ENCODE measurements at regions not wholly inside any gene's neighbourhood (a gene's known extent, or its start where the extent isn't known, plus 50 kb on each side); places are given as distances from the start of the nearest gene placed in this dataset.

DNA sequence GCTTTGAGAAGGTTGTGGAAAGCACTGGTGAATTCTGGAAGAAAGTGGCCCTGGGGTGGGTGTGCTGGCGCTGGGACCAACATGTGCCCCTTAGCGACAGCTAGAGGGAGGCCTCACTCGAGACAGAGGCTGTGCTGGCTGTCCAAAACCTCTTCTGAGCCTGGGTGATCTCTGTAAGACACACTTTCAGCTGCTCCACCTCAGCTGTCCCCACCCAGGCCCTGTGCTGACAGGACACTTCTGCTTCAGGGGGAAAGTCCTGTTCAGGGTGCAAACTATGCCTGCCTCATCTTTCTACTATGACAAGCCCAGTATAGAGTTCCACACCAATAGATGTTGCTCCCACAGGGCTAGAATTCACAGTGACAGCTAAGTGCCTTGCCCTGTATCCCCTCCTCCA is 426.4 kb downstream of the MED10 start:
- Histone ChIP-seq H4K20me1 (replicated peaks; ENCODE audit: control insufficient read depth, extremely low read depth, insufficient read depth, low read length) (no peaks in the 10 kb centered on the region), H3K79me2 (ENCODE audit: control insufficient read depth, insufficient read depth, low read length) (no peaks in the 10 kb centered on the region), H3K36me3 (ENCODE audit: control insufficient read depth in 2 of 2, extremely low read depth in 1 of 2, insufficient read depth in 2 of 2, low read length in 2 of 2) (no peaks in the 10 kb centered on the region), H3K9me3 (replicated peaks; ENCODE audit: control insufficient read depth, insufficient read depth, low read length) (peaks cover 2% of the 10 kb centered on the region), H3K4me2 (ENCODE audit: insufficient read depth, low read length) (no peak overlapping the region), H3K27me3 (ENCODE audit: control insufficient read depth in 2 of 2, insufficient read depth in 2 of 2, low read length in 2 of 2) (no peaks in the 10 kb centered on the region), H3K9ac (replicated peaks; ENCODE audit: extremely low read depth, insufficient read depth, low read length) (no peak overlapping the region), H3K27ac (ENCODE audit: insufficient read depth, low read depth, low read length) (no peak overlapping the region), H3K9me1 (replicated peaks; ENCODE audit: control insufficient read depth, extremely low read depth, insufficient read depth, low read length) (no peaks in the 10 kb centered on the region), H3K4me1 (ENCODE audit: control insufficient read depth, extremely low read depth, insufficient read depth, low read length) (no peaks in the 10 kb centered on the region), H3K4me3 (replicated peaks in 1 of 3; ENCODE audit: insufficient read depth in 1 of 3, low read depth in 1 of 3, low read length in 3 of 3) (no peak overlapping the region), H2AFZ (ENCODE audit: low read depth, low read length) (no peak overlapping the region)
- TF ChIP-seq MYC (IDR thresholded peaks at IDR 0.05; ENCODE audit: low read depth, low read length) (no peak), JUN (IDR thresholded peaks at IDR 0.05; ENCODE audit: borderline replicate concordance, insufficient read depth, insufficient read length, low read depth) (no peak), FOS (IDR thresholded peaks at IDR 0.05; ENCODE audit: borderline replicate concordance, insufficient read depth, low read length) (no peak), GATA2 (IDR thresholded peaks at IDR 0.05; ENCODE audit: insufficient read depth, insufficient read length, low read depth, low read length) (no peak), POLR2A (IDR thresholded peaks at IDR 0.05; ENCODE audit: low read depth, low read length) (no peak), CTCF (IDR thresholded peaks at IDR 0.05; ENCODE audit: extremely low read depth in 1 of 2, insufficient read depth in 1 of 2, low read depth in 1 of 2, low read length in 2 of 2) (no peak), POLR2AphosphoS5 (IDR thresholded peaks at IDR 0.05; ENCODE audit: insufficient read depth, low read depth, low read length) (no peak), EZH2 (IDR thresholded peaks at IDR 0.05; ENCODE audit: borderline replicate concordance, low read depth, low read length, severe bottlenecking) (no peak)
- TF ChIP-seq, protein P1, sequence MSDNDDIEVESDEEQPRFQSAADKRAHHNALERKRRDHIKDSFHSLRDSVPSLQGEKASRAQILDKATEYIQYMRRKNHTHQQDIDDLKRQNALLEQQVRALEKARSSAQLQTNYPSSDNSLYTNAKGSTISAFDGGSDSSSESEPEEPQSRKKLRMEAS (IDR thresholded peaks at IDR 0.05; ENCODE audit: insufficient read depth, insufficient read length), result no peak
- DNase-seq (ENCODE audit: low read depth, low spot score) (no peak), FAIRE-seq (no peak)
- intact Hi-C loops (cut with micrococcal nuclease) (no loop called here), dilution Hi-C loops (cut with MboI; ENCODE audit: extremely low pct_ligation_motif_present, low sequenced_read_pairs) (no loop called here)
- POLR2A ChIA-PET, result no interaction called here
- CTCF ChIA-PET, result no interaction called here
- BruUV-seq (replicated peaks), result no TSS peak
